Dendritic cell treated with granulocyte-macrophage colony-stimulating factor and Interleukin-4, amounts not matched to agents 40 ng/mL and 50 ng/mL, for 4 days (primary cell): ENCODE measurements at regions not wholly inside any gene's neighbourhood (a gene's known extent, or its start where the extent isn't known, plus 50 kb on each side); places are given as distances from the start of the nearest gene placed in this dataset.
"Not testable (repeated sequence)": the region's sequence is repeated elsewhere in the genome, so short reads cannot be mapped to it uniquely, and the experiment has no call there.

Experiments used
- H3K27ac Mint-ChIP-seq: one replicate; pipeline ENCODE4 v1.8.0; 2022; ENCODE audit warnings: mild to moderate bottlenecking, mixed read lengths
- H3K27me3 Mint-ChIP-seq: one replicate; pipeline ENCODE4 v1.8.0; 2022; ENCODE audit warnings: mild to moderate bottlenecking, mixed read lengths
- H3K36me3 Mint-ChIP-seq: one replicate; pipeline ENCODE4 v1.8.0; 2022; ENCODE audit warnings: low read depth, mixed read lengths
- H3K4me1 Mint-ChIP-seq: one replicate; pipeline ENCODE4 v1.8.0; 2022; ENCODE audit warnings: low read depth, mixed read lengths
- H3K4me3 Mint-ChIP-seq: one replicate; pipeline ENCODE4 v1.8.0; 2022; ENCODE audit warnings: mild to moderate bottlenecking, moderate library complexity, mixed read lengths
- H3K9me3 Mint-ChIP-seq: one replicate; pipeline ENCODE4 v1.8.0; 2022; ENCODE audit warnings: mixed read lengths
- intact Hi-C: fragments of 100-400 bp; cut with micrococcal nuclease; formaldehyde crosslinking; loops from one replicate; pipeline ENCODE4 v1.15.0; 2022

DNA sequence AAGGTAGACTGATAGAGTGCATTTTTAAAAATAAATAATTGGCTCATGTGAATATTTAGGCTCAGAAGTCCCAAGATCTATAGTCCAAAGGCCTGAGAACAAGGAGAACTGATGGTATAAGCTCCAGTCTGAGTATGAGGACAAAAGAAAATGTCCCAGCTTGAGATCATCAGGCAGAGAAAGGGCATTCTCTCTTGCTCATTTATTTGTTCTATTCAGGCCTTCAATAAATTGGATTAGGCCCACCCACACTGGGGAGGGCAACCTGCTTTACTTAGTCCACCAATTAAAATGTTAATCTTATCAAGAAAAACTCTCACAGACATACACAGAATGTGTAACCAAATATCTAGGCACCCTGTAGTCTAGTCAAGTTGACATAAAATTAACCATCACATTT, 644.4 kb upstream of the MDGA2 start:
- H3K4me1 Mint-ChIP-seq, result no peaks in the 10 kb centered on the region
- H3K27ac Mint-ChIP-seq, result no peak overlapping the region
- intact Hi-C loops, result no loop called here
- H3K27me3 Mint-ChIP-seq, result no peaks in the 10 kb centered on the region
- no peak overlapping the region for H3K4me3 Mint-ChIP-seq
- no peaks in the 10 kb centered on the region for H3K9me3 Mint-ChIP-seq
- H3K36me3 Mint-ChIP-seq, result no peaks in the 10 kb centered on the region

DNA sequence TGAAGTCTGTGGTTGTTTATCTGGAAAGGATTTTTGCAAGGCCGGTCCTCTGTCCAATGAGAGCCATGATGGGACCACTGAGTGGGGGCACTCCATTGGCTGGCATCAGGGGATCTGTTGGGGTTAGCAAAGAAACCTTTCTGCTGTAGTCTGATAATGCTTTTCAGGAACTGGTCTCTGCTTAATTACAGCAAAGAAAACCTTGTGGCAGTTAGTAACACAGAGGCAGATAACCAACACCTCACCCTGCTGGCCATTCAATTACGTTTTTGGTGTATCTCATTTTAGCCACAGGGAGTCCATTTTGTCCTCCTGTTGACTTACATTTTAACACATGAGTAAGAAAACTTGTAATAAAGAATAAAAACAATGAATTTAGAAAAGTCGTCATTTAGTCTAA, 629.3 kb upstream of the MDGA2 start:
- Mint-ChIP-seq H3K27ac (no peak overlapping the region), H3K36me3 (no peaks in the 10 kb centered on the region), H3K27me3 (no peaks in the 10 kb centered on the region), H3K9me3 (no peaks in the 10 kb centered on the region), H3K4me3 (no peak overlapping the region), H3K4me1 (no peaks in the 10 kb centered on the region)
- intact Hi-C loops, result no loop called here

DNA sequence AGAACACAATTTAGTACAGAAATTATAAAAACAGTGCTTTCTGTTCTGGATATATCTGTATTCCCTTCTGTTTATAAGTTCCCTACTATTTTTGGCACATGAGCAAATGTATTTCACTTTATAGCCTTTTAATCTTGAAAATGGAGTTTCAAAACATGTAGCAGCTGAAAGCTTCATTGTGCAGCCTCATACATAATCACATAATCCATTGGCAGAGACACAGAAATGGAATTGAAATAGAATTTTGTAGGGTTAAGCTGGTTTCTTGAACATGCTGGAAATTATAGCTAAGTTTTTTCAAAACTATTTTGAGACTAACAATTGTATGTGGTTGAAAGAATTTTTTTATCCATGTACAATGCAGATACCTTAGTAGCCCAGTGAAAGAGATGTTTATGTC, 614.3 kb upstream of the MDGA2 start:
- peaks cover 9% of the 10 kb centered on the region for H3K9me3 Mint-ChIP-seq
- no peaks in the 10 kb centered on the region for H3K27me3 Mint-ChIP-seq
- H3K36me3 Mint-ChIP-seq, result no peaks in the 10 kb centered on the region
- no peaks in the 10 kb centered on the region for H3K4me1 Mint-ChIP-seq
- intact Hi-C loops, result no loop called here
- no peak overlapping the region for H3K27ac Mint-ChIP-seq
- H3K4me3 Mint-ChIP-seq, result no peak overlapping the region

DNA sequence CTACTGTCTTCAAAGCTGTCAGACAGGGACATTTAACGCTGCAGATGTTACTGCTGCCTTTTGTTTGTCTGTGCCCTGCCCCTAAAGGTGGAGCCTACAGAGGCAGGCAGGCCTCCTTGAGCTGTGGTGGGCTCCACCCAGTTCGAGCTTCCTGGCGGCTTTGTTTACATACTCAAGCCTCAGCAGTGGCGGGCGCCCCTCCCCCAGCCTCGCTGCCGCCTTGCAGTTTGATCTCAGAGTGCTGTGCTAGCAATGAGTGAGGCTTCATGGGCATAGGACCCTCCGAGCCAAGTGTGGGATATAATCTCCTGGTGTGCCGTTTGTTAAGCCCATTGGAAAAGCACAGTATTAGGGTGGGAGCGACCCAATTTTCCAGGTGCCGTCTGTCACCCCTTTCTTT, 609.8 kb upstream of the MDGA2 start:
- H3K27me3 Mint-ChIP-seq, H3K4me3 Mint-ChIP-seq, H3K27ac Mint-ChIP-seq, intact Hi-C loops, H3K36me3 Mint-ChIP-seq, H3K4me1 Mint-ChIP-seq: not testable (repeated sequence)
- peaks cover 36% of the 10 kb centered on the region for H3K9me3 Mint-ChIP-seq

DNA sequence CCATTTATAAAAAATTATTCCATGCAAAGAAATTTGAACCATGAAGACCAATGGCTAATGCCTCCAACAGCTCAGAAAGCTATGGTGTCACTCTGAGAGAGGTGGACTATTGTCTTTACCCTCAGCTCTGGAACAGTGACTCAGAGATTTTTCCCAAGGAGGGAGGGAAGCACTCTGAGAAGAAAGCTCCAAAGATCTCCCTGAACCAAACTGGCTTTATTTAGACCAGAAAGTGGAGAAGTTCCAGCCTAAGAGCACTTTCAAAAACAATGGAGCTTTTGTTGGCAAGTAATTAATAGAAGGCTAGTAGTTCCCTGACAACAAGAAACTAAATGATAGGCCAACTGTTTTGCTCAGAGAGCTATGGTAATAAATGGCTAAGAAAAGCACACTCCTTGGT, 599.9 kb upstream of the MDGA2 start:
- no peaks in the 10 kb centered on the region for H3K4me1 Mint-ChIP-seq
- no peak overlapping the region for H3K27ac Mint-ChIP-seq
- H3K4me3 Mint-ChIP-seq, result no peak overlapping the region
- intact Hi-C loops, result no loop called here
- H3K9me3 Mint-ChIP-seq, result no peaks in the 10 kb centered on the region
- H3K36me3 Mint-ChIP-seq, result no peaks in the 10 kb centered on the region
- no peaks in the 10 kb centered on the region for H3K27me3 Mint-ChIP-seq

DNA sequence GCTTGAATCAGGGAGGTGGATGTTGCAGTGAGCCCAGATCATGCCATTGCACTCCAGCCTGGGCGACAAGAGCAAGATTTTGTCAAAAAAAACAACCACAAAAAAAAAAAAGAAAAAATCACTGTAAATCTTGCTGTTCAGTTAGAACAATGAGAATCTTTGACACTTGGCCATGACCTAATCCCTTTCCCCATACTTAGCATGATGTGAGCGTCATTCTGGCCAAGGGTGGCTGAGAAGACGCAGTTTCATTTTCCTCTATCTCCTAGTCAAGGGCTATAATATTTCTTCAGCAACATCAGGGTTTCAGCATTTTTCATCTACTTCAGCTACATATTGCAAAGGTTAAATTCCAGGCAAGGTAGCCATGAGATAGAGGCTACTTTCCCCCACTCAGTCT, 599.4 kb upstream of the MDGA2 start:
- Mint-ChIP-seq H3K9me3 (no peaks in the 10 kb centered on the region), H3K36me3 (no peaks in the 10 kb centered on the region), H3K4me3 (no peak overlapping the region), H3K27ac (no peak overlapping the region), H3K4me1 (no peaks in the 10 kb centered on the region), H3K27me3 (no peaks in the 10 kb centered on the region)
- intact Hi-C loops, result no loop called here

DNA sequence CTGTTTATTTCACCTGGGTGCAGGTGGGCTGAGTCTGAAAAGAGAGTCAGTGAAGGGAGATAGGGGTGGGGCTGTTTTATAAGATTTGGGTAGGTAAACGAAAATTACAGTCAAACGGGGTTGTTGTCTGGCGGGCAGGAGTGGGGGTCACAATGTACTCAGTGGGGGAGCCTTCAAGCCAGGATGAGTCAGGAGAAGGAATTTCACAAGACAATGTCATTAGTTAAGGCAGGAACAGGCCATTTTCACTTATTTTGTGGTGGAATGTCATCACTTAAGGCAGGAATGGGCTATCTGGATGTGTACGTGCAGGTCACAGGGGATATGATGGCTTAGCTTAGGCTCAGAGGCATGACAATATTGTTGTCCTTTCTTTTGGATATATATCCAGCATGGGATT, 592.5 kb upstream of the MDGA2 start:
- H3K4me3 Mint-ChIP-seq, H3K36me3 Mint-ChIP-seq, H3K9me3 Mint-ChIP-seq, H3K27me3 Mint-ChIP-seq, H3K4me1 Mint-ChIP-seq, H3K27ac Mint-ChIP-seq, intact Hi-C loops: not testable (repeated sequence)

DNA sequence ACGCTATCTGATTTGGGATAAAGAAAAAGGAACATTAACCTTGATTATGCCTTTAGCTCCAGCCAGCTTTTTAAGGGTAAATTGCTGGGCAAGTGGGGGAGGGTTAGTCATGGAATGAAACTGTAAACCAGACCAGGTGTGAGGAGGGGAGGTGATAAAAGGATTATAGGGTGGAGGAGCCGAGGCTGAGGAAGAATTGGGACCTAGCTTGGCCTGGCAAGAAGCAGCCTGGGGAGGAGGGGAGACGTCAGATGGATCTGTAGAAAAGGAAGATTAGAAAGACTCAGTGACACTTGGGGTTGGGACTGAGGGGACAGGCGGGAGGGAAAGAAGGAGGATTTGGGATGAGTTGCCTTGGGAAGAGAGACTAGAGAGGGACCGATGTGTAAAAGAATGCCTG, 590.8 kb upstream of the MDGA2 start:
- H3K36me3 Mint-ChIP-seq, H3K27ac Mint-ChIP-seq, H3K4me1 Mint-ChIP-seq, H3K9me3 Mint-ChIP-seq, H3K4me3 Mint-ChIP-seq, H3K27me3 Mint-ChIP-seq, intact Hi-C loops: not testable (repeated sequence)

DNA sequence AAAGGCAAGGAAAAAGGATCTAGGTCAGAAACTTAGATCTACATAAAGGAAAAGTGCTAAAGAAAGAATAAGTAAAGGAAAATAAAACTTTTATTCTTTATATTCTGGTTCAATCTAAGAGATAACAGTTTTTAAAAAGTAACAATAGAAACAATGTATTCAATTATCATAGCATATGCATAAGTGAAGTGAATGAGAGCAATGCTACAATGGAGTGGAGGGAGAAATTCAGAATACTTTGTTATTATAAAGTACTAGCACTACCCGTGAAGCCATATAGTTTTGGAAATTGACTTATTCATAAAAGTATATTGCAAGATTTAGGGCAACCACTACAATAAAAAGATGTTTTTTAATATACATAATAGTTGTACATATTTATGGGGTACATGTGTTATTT, 586.0 kb upstream of the MDGA2 start:
- H3K4me3 Mint-ChIP-seq, result no peak overlapping the region
- intact Hi-C loops, result no loop called here
- no peaks in the 10 kb centered on the region for H3K36me3 Mint-ChIP-seq
- no peaks in the 10 kb centered on the region for H3K4me1 Mint-ChIP-seq
- no peaks in the 10 kb centered on the region for H3K9me3 Mint-ChIP-seq
- no peaks in the 10 kb centered on the region for H3K27me3 Mint-ChIP-seq
- H3K27ac Mint-ChIP-seq, result no peak overlapping the region

DNA sequence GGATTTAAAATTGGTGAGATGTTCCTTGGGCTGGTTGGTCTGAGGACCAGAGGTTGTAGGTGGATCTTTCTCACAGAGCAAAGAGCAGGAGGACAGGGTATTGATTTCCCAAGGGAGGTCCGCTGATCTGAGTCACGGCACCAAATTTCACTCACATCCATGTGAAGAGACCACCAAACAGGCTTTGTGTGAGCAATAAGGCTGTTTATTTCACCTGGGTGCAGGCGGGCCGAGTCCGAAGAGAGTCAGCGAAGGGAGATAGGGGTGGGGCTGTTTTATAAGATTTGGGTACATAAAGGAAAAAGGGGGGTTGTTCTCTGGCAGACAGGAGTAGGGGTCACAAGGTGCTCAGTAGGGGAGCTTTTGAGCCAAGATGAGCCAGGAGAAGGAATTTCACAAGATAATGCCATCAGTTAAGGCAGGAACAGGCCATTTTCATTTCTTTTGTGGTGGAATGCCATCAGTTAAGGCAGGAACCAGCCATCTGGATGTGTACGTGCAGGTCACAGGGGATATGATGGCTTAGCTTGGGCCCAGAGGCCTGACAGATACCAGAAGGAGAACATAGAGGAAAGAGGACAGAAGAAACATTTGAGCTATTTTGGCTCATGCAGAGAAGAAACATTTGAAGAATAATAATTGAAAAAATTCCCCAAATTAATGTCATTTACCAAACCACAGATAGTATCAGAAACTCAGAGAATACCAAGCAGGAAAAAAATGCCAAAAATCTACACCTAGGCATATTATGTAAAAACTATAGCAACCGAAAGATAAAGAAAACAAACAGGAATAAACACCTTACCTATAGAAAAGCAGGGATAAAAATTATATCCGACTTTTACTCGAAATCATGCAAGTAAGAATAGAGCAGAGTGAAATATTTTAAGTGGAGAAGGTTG, 585.2 kb upstream of the MDGA2 start:
- H3K36me3 Mint-ChIP-seq, H3K4me1 Mint-ChIP-seq, H3K4me3 Mint-ChIP-seq, H3K9me3 Mint-ChIP-seq, H3K27ac Mint-ChIP-seq, H3K27me3 Mint-ChIP-seq, intact Hi-C loops: not testable (repeated sequence)

DNA sequence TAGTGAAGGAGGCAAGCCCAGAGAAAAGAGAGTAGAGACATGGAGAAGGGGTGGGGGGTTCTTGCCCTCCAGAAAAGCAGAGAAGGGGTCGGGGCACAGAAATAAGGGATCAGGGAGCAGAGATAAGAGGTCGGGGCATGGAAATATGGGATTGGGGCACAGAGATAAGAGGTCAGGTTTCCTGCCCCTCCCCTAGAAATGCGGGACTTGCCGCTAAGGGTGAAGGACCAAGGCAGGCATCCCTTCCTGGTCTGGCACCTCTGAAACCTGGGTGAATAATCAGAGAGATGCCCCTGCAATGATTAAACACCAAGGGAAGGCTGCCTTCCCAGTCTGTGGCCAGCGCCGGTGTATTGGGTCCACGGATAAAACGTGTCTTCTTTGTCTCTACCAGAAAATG, 584.5 kb upstream of the MDGA2 start:
- intact Hi-C loops, H3K4me1 Mint-ChIP-seq, H3K4me3 Mint-ChIP-seq, H3K36me3 Mint-ChIP-seq, H3K27me3 Mint-ChIP-seq, H3K9me3 Mint-ChIP-seq, H3K27ac Mint-ChIP-seq: not testable (repeated sequence)

DNA sequence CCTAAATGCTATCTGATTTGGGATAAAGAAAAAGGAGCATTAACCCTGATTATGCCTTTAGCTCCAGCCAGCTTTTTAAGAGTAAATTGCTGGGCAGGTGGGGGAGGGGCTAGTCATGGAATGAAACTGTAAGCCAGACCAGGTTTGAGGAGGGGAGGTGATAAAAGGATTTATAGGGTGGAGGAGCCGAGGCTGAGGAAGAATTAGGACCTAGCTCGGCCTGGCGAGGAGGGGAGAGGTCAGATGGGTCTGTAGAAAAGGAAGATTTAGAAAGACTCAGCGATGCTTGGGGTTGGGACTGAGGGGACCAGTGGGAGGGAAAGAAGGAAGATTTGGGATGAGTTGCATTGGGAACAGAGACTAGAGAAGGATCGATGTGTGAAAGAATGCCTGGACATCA, 583.8 kb upstream of the MDGA2 start:
- intact Hi-C loops, H3K27ac Mint-ChIP-seq, H3K4me3 Mint-ChIP-seq, H3K9me3 Mint-ChIP-seq, H3K36me3 Mint-ChIP-seq, H3K4me1 Mint-ChIP-seq, H3K27me3 Mint-ChIP-seq: not testable (repeated sequence)

DNA sequence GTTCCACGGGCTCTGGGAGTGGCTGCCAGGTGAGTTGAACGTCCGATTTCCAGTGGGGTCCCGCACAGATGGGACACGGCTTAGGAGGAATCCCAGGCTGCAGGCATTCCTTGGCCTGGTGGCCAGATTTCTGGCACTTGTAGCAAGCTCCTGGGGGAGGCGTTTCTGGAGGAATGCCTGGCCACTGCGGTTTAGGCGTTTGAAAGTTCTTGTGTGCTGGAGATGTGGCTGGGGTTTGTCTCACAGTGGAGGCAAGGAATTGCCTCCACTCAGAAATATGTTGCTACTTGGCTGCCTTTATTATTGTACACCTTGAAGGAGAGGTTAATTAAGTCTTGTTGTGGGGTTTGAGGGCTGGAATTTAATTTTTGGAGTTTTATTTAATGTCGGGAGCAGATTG, 583.3 kb upstream of the MDGA2 start:
- H3K36me3 Mint-ChIP-seq, H3K27ac Mint-ChIP-seq, H3K9me3 Mint-ChIP-seq, intact Hi-C loops, H3K4me3 Mint-ChIP-seq, H3K4me1 Mint-ChIP-seq, H3K27me3 Mint-ChIP-seq: not testable (repeated sequence)

DNA sequence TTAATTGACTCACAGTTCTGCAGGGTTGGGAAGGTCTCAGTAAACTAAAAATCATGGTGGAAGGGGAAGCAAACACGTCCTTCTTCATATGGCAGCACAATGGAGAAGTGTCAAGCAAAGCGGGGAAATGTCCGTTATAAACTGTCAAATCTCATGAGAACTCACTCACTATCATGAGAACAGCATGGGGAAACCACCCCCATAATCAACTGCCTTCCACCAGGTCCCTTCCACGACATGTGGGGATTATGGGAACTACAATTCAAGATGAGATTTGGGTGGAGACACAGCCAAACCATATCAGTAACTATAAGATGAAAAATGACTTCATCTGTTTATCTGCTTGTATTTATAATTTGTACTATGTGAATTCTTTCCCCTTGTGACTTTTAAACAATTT, 577.6 kb upstream of the MDGA2 start:
- Mint-ChIP-seq H3K36me3 (no peaks in the 10 kb centered on the region), H3K4me1 (no peaks in the 10 kb centered on the region), H3K27ac (no peak overlapping the region), H3K4me3 (no peak overlapping the region), H3K9me3 (no peaks in the 10 kb centered on the region), H3K27me3 (no peaks in the 10 kb centered on the region)
- intact Hi-C loops, result no loop called here

DNA sequence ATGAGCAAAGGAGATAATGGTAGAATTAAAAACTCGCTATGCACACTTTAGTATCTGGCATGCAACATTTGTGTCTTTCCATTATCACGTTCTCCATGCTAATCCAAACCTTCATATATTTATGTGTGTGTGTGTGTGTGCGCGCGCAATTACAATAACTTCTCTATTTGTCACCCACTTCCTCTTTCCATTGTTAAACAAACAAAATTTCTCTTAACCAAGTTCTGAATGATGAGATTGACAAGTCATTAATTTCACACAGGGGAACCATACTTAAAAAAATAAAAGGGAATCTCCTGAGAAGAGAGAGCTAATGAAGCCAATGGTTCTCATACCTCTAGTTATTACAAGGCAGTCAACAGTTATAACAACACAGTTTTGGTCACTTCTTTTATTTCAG, 575.9 kb upstream of the MDGA2 start:
- no peaks in the 10 kb centered on the region for H3K9me3 Mint-ChIP-seq
- H3K4me1 Mint-ChIP-seq, result no peaks in the 10 kb centered on the region
- intact Hi-C loops, result no loop called here
- H3K27ac Mint-ChIP-seq, result no peak overlapping the region
- H3K36me3 Mint-ChIP-seq, result no peaks in the 10 kb centered on the region
- H3K4me3 Mint-ChIP-seq, result no peak overlapping the region
- H3K27me3 Mint-ChIP-seq, result no peaks in the 10 kb centered on the region
